GM18909 (cell line): ENCODE measurements at regions not wholly inside any gene's neighbourhood (a gene's known extent, or its start where the extent isn't known, plus 50 kb on each side); places are given as distances from the start of the nearest gene placed in this dataset.

Source experiments
- ATAC-seq: cut with Tn5 transposase; IDR thresholded peaks from one replicate; pipeline ENCODE4 v1.9.1; 2021; ENCODE audit warnings: mild to moderate bottlenecking; ENCODE audit not compliant: unreplicated experiment, poor library complexity

DNA sequence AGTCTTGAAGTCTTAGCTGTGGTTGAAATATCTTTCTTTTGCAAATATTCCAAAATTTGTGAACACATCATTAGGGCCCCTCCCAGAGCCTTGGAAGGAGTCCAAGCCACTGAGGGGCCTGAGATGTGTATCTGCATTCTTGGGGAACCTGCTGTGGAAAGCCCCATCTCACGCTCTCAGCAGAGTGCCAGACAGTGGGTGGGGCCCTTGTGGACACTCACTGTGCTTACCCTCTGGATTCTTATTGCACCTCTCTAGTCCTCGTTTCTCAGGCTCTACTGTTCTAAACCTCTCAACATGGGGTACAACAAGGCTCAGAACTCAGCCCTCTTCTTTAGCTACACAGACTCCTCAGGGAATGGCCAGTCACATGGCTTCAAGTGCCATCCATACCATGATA, 416.2 kb upstream of the CDH4 start:
- ATAC-seq: no peak

- no peak for ATAC-seq
Measured at GRCh38 chr20:60837173-60837770, 414.8 kb upstream of the CDH4 start.

- no peak for ATAC-seq
Measured at GRCh38 chr20:60838297-60838696, 413.8 kb upstream of the CDH4 start.

DNA sequence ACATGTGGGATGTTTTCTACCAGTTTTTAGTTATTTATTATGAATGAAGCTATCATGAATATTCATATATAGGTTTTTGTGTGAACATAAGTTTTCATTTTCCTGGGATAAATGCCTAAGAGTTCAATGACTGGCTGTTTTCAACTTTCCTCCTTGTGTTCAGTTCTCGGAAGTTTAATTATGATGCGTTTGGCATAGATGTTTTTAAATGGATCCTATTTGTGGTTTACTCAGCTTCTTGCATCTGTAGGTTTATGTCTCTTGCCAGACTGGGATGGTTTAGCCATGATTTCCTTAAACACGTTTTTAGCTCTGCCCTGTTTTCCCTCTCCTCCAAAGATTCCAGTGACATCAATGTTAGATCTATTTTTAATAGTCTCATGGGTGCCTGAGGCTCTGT, 411.1 kb upstream of the CDH4 start:
- no peak for ATAC-seq

DNA sequence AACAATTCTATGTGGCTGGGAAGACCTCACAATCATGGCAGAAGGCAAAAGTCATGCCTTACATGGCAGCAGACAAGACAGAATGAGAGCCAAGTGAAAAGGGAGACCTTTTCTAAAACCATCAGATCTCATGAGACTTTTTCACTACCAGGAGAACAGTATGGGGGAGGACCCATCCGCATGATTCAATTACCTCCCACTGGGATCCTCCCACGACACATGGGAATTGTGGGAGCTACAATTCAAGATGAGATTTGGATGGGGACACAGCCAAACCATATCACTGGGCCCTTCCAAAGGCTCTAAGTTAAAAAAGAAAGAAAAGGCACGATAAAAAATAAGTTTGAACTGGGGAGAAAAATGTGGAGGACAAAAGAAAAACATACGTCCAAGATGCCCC, 406.9 kb upstream of the CDH4 start:
- ATAC-seq: no peak

GRCh38 chr20:60851826-60852704, 400.0 kb upstream of the CDH4 start:
- no peak for ATAC-seq

DNA sequence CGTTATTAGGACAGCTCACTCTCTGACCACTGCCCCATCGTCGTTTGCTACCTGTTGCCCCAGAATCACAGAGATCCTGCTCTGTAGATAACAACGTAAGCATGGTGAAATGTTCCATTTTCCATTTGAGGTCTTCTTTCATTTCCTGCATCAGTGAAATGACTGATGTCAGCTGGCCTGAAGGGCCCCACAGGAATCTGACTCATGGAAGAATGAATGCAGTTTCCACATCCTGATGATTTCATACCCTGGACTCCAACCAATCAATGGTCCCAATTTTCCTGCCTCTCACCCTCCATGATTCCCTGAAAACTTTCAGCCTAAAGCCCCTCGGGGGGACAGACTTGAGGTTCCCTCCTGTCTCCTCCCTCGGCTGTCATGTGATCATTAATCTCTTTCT, 394.4 kb upstream of the CDH4 start:
- ATAC-seq: no peak

GRCh38 chr20:60862601-60863000, 389.5 kb upstream of the CDH4 start:
- ATAC-seq: no peak

- no peak for ATAC-seq
Measured at GRCh38 chr20:60863548-60863947, 388.5 kb upstream of the CDH4 start.

DNA sequence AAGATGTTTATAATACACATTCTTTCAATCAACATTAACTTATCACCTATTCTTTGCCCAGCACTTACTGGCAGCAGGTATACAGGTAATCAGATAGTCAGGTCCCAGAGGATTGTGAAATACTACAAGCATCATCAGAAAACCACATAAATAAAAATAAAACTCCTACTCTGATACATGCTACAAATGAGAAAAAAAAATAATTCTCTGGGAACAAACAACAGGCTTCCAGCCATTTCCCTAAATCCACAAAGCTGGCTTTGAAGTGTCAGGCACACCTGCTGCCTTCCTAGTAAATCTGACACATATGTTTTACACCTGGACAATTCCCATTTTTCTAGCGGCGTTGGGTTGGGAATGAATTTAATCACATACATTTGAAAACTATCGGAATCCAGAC, 384.5 kb upstream of the CDH4 start:
- no peak for ATAC-seq

DNA sequence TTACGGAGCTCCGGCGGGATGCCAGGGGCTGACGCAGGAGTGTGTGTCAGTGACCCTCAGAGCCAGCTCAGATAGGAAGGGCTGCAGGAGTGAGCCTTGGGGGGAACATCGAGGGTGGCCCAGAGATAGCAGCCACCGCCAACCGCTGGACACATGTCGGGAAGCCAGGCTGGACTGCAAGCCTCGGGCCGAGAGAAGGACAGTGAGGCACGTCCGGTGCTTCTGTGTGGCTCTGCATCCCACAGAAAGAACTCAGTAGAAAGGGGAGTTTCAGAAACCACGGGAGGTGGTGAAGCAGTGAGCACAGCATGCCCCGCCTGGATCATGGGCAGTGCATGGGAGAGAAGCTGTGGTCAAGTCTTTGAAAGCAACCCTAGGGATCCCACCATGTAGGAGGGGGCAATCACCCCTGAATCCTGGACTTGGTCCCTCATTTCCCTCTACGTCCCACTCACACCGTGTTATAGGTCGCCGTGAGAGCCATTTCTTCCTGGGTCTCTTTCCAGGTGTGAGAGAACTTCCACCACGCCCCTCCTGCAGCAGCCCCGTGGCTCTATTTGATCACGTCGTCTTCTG, 383.7 kb upstream of the CDH4 start:
- no peak for ATAC-seq

DNA sequence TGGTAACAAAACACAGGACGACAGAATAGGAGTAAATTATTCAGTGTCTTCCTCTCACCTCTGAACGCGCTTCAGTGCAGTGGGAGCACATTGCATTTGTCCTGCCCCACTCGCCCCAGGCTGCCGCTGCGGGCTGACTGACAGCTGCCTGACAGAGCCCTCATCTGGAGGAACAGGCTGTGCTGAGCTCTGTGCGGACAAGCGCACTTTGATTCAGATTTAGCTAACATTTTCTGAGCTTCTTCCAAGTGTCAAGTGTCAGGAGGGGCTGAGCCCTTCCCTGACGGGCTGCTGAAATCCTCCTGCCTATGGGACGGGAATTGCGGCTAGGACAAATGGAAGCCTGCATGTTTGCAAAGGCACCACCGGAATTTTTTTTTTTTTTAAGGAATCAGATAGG, 383.0 kb upstream of the CDH4 start:
- no peak for ATAC-seq

GRCh38 chr20:60869625-60870024, 382.4 kb upstream of the CDH4 start:
- ATAC-seq: no peak

GRCh38 chr20:60870040-60870439, 382.0 kb upstream of the CDH4 start:
- no peak for ATAC-seq

GRCh38 chr20:60872224-60872623, 379.8 kb upstream of the CDH4 start:
- no peak for ATAC-seq

- no peak for ATAC-seq
Measured at GRCh38 chr20:60877071-60877857, 374.8 kb upstream of the CDH4 start.

DNA sequence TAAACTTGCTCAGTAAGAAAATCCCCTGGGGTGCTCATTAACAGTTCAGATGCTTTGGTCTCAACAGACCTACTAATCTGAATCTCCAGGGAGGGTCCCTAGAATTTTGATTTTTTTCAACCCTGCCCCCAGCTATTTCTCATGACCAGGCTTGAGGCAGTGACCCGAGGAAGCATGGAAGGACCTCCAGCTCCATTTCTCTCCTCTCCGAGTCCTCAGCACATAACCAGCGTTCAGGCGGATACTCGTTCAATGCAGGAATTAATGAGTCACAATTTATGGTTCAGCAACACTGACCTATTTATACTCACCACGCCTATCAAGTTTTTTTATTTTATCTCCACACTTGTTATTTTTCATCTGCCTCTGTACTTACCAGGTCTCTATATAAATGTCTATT, 369.2 kb upstream of the CDH4 start:
- no peak for ATAC-seq

- no peak for ATAC-seq
Measured at GRCh38 chr20:60883496-60883895, 368.6 kb upstream of the CDH4 start.

DNA sequence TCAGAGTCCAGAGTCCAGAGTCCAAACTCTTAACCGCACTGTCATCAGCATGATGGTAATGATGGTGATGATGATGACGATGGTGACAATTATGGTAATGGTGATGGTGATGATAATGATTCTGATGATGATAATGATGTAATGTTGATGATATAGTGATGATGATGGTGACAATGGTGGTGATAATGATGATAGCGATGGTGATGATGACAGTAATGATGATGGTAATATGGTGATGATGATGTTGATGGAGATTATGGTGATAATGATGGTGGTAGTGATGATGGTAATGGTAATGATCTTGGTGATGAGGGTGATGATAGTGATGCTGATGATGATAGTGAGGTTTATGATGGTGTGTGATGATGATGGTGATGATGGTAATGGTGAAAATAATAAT, 367.8 kb upstream of the CDH4 start:
- ATAC-seq: no peak

GRCh38 chr20:60888771-60889170, 363.3 kb upstream of the CDH4 start:
- ATAC-seq: no peak
